Ascending aorta (tissue), 2 donors: ENCODE measurements at regions not wholly inside any gene's neighbourhood (a gene's known extent, or its start where the extent isn't known, plus 50 kb on each side); places are given as distances from the start of the nearest gene placed in this dataset.
A peak's percentile ranks its signal among the peaks of the same experiment; 100 is the strongest.

Experiments used
- DNase-seq, 2 donors: peaks; one replicate each; pipeline ENCODE4 v3.0.0-alpha.2; 2019; ENCODE audit warnings: low spot score in 2 of 2
- H3K27ac ChIP-seq, 2 donors: fragments of 200-600 bp; sonication (generic); one replicate each; pipeline ENCODE4 v1.5.1; 2016 to 2017; ENCODE audit warnings: mild to moderate bottlenecking in 1 of 2
- H3K27me3 ChIP-seq: fragments of 200-600 bp; sonication (generic); one replicate; pipeline ENCODE4 v1.5.1; 2017
- H3K36me3 ChIP-seq, 2 donors: fragments of 200-600 bp; sonication (generic); one replicate each; pipeline ENCODE4 v1.5.1; 2016
- H3K4me1 ChIP-seq, 2 donors: fragments of 200-600 bp; sonication (generic); one replicate each; pipeline ENCODE4 v1.5.1; 2016 to 2017; ENCODE audit warnings: mild to moderate bottlenecking in 1 of 2
- H3K4me3 ChIP-seq, 2 donors: fragments of 200-600 bp; sonication (generic); one replicate each; pipeline ENCODE4 v1.5.1; 2016 to 2017; ENCODE audit warnings: mild to moderate bottlenecking in 1 of 2
- H3K9me3 ChIP-seq, 2 donors: fragments of 200-600 bp; sonication (generic); one replicate each; pipeline ENCODE4 v1.5.1; 2016
- intact Hi-C: fragments of 100-400 bp; cut with DNase I; formaldehyde crosslinking; loops from one replicate; pipeline ENCODE4 v1.15.1; 2023
- TF ChIP-seq, protein P1 (sequence below), 3 experiments: fragments of 200-600 bp in 2 of 3; fragments of 450-650 bp in 1 of 3; sonication (generic) in 2 of 3; IDR thresholded peaks; one replicate each; pipeline ENCODE4 v1.5.1; 2016 to 2019; ENCODE audit warnings: antibody characterized with exemption in 3 of 3, mild to moderate bottlenecking in 1 of 3, moderate library complexity in 1 of 3

DNA sequence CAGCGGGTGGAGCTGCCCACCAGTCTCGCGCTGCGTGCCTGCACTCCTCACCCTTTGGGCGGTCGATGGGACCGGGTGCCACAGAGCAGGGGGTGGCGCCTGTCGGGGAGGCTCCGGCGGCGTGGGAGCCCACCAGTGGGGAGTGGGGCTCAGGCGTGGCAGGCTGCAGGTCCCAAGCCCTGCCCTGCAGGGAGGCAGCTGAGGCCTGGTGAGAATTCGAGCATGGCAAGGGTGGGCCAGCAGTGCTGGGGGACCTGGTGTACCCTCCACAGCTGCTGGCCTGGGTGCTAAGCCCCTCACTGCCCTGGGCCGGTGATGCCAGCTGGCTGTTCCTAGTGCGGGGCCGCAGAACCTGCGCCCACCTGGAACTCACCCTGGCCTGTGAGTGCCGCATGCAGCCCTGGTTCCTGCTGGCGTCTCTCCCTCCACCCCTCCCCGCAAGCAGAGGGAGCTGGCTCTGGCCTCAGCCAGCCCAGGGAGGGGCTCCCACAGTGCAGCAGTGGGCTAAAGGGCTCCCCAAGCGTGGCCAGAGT lies 746.6 kb upstream of the PABPC4L start:
- DNase-seq = peak in 1 of 2 donors; percentile 58
- intact Hi-C loops = no loop called here

DNA sequence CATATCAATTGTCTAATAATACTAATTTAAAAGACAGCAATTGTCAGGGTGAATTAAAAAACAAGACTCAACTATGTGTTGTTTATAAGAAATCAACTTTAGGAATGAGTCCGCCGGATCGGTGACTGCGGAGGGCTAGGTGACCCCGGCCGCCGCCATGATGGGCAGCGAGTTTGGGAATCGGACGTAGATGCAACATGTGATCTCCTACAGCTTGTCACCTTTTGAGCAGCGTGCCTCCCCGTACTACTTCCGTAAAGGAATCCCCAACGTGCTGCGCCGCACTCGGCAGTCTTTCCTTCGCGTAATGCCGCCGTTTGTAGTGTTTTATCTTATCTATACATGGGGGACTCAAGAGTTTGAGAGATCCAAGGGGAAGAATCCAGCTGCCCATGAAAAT lies 742.5 kb upstream of the PABPC4L start:
- TF ChIP-seq, protein P1, sequence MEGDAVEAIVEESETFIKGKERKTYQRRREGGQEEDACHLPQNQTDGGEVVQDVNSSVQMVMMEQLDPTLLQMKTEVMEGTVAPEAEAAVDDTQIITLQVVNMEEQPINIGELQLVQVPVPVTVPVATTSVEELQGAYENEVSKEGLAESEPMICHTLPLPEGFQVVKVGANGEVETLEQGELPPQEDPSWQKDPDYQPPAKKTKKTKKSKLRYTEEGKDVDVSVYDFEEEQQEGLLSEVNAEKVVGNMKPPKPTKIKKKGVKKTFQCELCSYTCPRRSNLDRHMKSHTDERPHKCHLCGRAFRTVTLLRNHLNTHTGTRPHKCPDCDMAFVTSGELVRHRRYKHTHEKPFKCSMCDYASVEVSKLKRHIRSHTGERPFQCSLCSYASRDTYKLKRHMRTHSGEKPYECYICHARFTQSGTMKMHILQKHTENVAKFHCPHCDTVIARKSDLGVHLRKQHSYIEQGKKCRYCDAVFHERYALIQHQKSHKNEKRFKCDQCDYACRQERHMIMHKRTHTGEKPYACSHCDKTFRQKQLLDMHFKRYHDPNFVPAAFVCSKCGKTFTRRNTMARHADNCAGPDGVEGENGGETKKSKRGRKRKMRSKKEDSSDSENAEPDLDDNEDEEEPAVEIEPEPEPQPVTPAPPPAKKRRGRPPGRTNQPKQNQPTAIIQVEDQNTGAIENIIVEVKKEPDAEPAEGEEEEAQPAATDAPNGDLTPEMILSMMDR (IDR thresholded peaks at IDR 0.05) = no peak
- Histone ChIP-seq H3K36me3 (no peaks in the 10 kb centered on the region), H3K4me3 (no peak overlapping the region), H3K27ac (no peak overlapping the region), H3K9me3 (no peaks in the 10 kb centered on the region), H3K4me1 (no peaks in the 10 kb centered on the region), H3K27me3 (no peaks in the 10 kb centered on the region)
- intact Hi-C loops = no loop called here
- no peak for DNase-seq

More for the DNA sequence above, 746.6 kb upstream of the PABPC4L start:
- Histone ChIP-seq H3K9me3 (no peaks in the 10 kb centered on the region), H3K4me1 (no peaks in the 10 kb centered on the region), H3K27ac (no peak overlapping the region), H3K27me3 (no peaks in the 10 kb centered on the region), H3K36me3 (no peaks in the 10 kb centered on the region), H3K4me3 (no peak overlapping the region)
- TF ChIP-seq, protein P1 (IDR thresholded peaks at IDR 0.05) = no peak

DNA sequence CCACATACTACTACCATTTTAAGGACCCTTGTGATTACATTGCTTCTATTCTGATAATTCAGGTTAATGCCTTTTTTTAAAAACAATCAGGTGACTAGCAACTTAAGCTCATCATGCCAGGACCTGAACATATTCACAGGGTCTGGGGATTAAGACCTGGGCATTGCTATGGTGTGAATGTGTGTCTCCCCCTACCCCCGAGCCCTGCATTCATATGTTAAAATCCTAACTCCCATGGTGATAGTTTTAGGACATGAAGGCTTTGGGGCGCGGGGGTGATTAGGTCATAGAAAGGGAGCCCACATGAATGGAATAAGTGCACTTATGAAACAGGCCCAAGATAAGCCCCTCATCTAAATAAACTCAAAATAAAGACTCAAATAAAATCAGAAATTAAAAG lies 734.4 kb upstream of the PABPC4L start:
- no peak for DNase-seq
- Histone ChIP-seq H3K27me3 (no peaks in the 10 kb centered on the region), H3K4me3 (no peak overlapping the region), H3K4me1 (no peaks in the 10 kb centered on the region), H3K9me3 (no peaks in the 10 kb centered on the region), H3K36me3 (no peaks in the 10 kb centered on the region), H3K27ac (no peak overlapping the region)
- TF ChIP-seq, protein P1 (IDR thresholded peaks at IDR 0.05) = no peak
- intact Hi-C loops = no loop called here

DNA sequence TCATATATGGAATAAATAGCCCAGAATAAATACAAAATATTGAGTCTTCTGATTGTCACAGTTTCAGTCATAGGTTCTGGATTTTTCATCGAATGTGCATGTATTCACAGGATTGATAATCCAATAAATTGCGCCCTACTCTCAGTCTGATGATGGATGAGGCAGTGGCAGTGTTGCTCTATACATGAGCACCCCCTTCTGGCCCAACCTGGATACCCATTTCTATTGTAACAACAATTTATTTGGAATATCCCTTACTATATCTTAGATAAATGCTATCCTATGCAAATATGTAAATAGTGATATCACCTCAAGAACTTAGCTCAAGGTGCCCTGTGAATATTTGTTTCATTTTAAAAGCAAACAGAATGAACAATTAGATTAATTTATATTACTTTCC lies 733.7 kb upstream of the PABPC4L start:
- TF ChIP-seq, protein P1 (IDR thresholded peaks at IDR 0.05) = no peak
- Histone ChIP-seq H3K36me3 (no peaks in the 10 kb centered on the region), H3K27ac (no peak overlapping the region), H3K4me1 (no peaks in the 10 kb centered on the region), H3K4me3 (no peak overlapping the region), H3K27me3 (no peaks in the 10 kb centered on the region), H3K9me3 (no peaks in the 10 kb centered on the region)
- no peak for DNase-seq
- intact Hi-C loops = no loop called here

DNA sequence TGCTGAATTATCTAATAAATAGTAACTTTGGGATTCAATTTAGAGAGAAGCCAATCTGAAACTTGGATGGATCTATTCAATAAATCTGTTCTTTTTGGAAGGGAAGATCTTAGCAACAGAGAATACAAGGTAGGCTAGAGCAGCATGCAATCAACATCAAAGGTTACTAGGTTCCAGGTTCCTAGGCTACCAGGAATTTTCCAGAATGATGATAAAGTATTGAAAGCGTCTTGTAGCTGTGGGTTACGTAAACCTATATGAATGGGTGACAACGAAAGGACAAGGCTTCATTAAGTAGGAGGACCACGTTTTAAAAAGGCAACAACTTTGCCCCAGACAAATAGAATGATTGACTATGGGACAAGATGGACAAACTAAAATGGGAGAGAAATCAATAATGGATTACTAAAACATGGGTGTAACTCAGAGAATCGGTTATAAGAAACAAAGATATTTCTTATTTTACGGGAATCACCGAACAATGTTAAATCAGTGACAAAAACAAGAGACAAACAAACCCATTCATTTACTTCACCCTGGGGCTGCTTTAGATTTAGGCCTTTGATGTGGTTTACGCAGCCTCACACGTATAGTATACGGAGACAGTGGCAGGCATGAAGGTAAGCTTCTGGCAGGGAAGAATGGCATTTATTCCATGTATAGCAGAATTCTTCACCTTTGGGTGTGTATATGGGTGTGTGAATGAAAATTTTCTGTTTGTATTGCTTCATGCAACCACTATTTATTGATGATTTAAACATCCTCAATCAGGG lies 732.6 kb upstream of the PABPC4L start:
- H3K36me3 ChIP-seq = no peaks in the 10 kb centered on the region
- DNase-seq = no peak
- H3K4me1 ChIP-seq = no peaks in the 10 kb centered on the region
- TF ChIP-seq, protein P1 (IDR thresholded peaks at IDR 0.05) = no peak
- no peaks in the 10 kb centered on the region for H3K27me3 ChIP-seq
- H3K27ac ChIP-seq = no peak overlapping the region
- intact Hi-C loops = no loop called here
- no peaks in the 10 kb centered on the region for H3K9me3 ChIP-seq
- H3K4me3 ChIP-seq = no peak overlapping the region
